Mesodermal cell (in vitro differentiated cells): ENCODE measurements at regions not wholly inside any gene's neighbourhood (a gene's known extent, or its start where the extent isn't known, plus 50 kb on each side); places are given as distances from the start of the nearest gene placed in this dataset.

Source experiments
- H3K27ac ChIP-seq: 2 replicates; pipeline ENCODE4 v1.7.0; 2013; ENCODE audit warnings: mild to moderate bottlenecking, low read depth, low read length, moderate library complexity; ENCODE audit not compliant: severe bottlenecking
- H3K36me3 ChIP-seq: 2 replicates; pipeline ENCODE4 v1.7.1; 2013; ENCODE audit warnings: mild to moderate bottlenecking, low read length, moderate library complexity; ENCODE audit not compliant: control insufficient read depth, insufficient read depth
- H3K4me1 ChIP-seq: one replicate; pipeline ENCODE4 v1.7.1; 2013; ENCODE audit warnings: mild to moderate bottlenecking, low read length; ENCODE audit not compliant: insufficient read depth, control insufficient read depth, poor library complexity, severe bottlenecking
- H3K4me3 ChIP-seq: 2 replicates; pipeline ENCODE4 v1.7.0; 2013; ENCODE audit warnings: low read length, control low read depth, mild to moderate bottlenecking; ENCODE audit not compliant: insufficient read depth, poor library complexity, severe bottlenecking; ENCODE audit errors: extremely low read depth
- H3K9me3 ChIP-seq: 2 replicates; pipeline ENCODE4 v1.7.1; 2013; ENCODE audit warnings: mild to moderate bottlenecking, low read length, moderate library complexity; ENCODE audit not compliant: control insufficient read depth
- WGBS, 2 experiments: methylation state at CpG; one replicate each; pipeline ENCODE4 v1.1.5; 2013; ENCODE audit warnings: missing lambda C conversion rate in 2 of 2; ENCODE audit not compliant: insufficient coverage in 2 of 2; 5-methylcytosine and 5-hydroxymethylcytosine counted together

DNA sequence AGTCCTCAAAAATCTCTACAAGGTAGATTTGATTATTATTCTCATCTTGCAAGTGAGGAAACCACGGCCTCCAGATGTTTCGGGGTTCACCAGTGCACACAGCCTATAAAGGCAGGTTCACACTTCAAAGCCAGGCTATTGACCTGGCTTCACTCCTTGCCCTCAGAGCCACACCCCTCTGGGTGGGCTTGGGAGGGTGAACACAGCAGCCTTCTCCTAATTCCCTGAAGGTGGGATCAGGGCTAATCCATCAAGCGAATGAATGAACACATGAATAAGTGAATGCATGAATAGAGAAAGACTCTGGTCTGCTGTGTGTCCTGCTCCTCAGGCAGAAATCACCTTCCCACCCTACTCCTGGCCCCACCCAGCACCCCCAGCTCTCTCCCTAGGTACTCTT, 139.0 kb downstream of the CYLD start:
- no peaks in the 10 kb centered on the region for H3K9me3 ChIP-seq

DNA sequence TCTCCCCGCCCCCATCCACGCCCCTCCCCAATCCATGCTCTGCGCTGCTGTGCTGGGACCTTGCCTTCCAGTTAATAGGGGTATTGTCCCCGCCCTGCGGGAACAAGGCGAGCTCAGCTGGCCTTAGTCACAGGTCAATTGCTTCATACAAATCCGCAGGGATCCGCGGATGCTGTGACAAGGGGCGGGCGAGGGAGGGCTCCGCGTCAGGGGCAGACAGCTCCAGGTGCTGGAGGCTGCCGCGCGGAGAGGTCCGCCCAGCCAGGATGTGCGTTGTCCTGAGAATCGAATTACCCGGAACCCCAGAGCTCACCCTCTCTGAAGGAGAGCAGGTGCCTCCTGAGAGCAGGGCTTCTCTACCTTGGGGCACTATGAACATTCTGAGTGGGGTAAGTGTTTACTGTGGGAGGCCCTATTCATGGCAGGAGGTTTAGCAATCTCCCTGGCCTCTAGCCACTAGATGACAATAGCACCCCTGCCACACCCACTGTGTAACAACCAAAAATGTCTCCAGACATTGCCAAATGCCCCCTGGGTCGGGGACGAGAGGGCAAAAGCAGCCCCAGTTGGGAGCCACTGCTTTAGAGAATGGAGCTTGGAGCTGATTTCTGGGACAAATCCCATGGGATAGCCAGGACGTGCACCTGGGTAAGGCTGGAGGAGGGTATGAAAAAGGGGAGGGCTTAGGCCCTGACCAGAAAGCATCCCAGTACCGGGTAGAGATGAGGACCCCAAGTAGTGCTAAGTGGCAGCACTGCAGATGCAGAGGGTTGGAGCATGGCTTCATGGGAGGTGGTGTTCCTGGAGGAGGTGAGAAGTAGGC, 138.2 kb downstream of the CYLD start:
- 25 to 27% methylated on average over 18 to 23 of the region's 24 CpGs for WGBS, 2 experiments
- no peak overlapping the region for H3K4me3 ChIP-seq
- H3K4me1 ChIP-seq, result no peaks in the 10 kb centered on the region
- H3K27ac ChIP-seq, result no peak overlapping the region
- H3K9me3 ChIP-seq, result no peaks in the 10 kb centered on the region
- no peaks in the 10 kb centered on the region for H3K36me3 ChIP-seq

More for the DNA sequence above, 139.0 kb downstream of the CYLD start:
- 100% methylated on average over 2 of the region's 3 CpGs; no CpG with 5 or more reads in 1 of the 2 experiments for WGBS, 2 experiments
- Histone ChIP-seq H3K4me1 (no peaks in the 10 kb centered on the region), H3K4me3 (no peak overlapping the region), H3K36me3 (no peaks in the 10 kb centered on the region), H3K27ac (no peak overlapping the region)

DNA sequence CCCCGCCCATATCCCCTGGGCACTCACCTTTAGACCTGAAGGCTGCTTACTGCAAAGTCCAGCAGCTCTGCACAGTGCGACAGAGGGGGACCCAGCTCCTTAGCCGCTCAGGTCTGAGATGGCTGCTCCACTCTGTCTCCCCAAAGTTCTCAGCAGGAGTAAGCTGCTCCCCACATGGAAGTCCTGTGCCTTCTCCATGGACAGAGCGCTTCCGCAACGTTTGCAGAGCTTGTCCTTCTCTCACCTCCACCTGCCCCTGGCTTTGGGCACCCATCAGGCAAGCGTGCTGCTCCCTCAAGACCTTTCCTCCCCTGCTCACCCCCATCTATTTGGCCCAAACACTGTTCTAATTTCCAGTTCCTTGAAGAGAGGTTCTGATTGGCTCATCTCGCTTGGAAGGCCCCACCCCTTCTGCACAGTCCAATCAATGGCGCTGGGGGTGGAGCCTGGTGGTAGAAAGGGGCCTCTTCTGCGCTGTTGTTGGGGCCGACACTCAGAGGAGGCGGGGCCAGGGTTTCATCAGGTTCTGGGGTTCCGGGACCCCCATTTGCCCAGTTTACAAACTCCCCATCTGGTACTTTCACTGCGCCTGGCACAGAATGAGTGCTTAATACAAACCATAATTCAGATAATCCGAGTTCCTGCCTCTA, 137.2 kb downstream of the CYLD start:
- Histone ChIP-seq H3K36me3 (no peaks in the 10 kb centered on the region), H3K4me1 (no peaks in the 10 kb centered on the region), H3K4me3 (no peak overlapping the region), H3K9me3 (no peaks in the 10 kb centered on the region), H3K27ac (no peak overlapping the region)
- 88 to 89% methylated on average over 12 to 13 of the region's 15 CpGs for WGBS, 2 experiments

DNA sequence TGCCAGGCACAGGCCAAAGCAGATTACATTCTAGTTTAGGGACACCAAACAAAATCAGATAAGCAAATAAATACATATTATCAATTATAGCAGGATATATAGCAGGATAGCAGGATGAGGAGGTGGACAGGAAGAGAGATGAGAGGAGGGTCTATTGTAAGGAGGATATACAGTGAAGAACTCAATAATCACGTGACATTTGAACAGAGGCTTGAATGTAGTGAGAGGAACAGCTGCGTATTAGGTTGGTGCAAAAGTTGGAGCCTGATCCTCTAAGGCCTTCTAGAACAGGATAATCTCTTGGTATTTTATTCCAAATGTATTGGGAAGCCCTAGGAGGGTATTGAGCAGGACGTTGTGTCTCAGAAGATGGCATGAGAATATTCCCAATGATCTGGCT, 136.7 kb downstream of the CYLD start:
- no peak overlapping the region for H3K4me3 ChIP-seq
- no peaks in the 10 kb centered on the region for H3K9me3 ChIP-seq
- H3K4me1 ChIP-seq, result no peaks in the 10 kb centered on the region
- no peaks in the 10 kb centered on the region for H3K36me3 ChIP-seq
- no peak overlapping the region for H3K27ac ChIP-seq
- 68 to 71% methylated on average over 2 to 3 of the region's 3 CpGs for WGBS, 2 experiments

DNA sequence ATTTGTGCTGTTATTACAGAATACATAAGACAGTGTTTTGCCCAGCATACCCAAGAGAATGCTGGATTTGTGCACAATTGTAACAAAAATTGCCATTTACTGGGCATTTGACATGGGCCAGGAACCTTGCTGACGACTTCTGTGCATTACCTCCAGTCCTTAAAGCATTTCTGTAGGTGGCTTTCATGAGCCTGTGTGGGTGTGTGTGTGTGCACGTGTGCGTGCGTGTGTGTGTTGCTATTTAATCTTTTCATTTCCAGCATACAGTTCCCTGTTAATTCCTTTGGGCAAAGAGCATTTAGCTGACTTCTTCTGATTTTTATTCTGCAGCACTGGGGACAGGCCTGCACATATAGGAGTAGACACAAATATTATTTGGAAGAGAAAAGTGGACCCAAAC, 134.4 kb downstream of the CYLD start:
- H3K27ac ChIP-seq, result no peak overlapping the region
- no peaks in the 10 kb centered on the region for H3K36me3 ChIP-seq
- H3K9me3 ChIP-seq, result no peaks in the 10 kb centered on the region
- WGBS, 2 experiments, result 88% methylated on average over 1 of the region's 4 CpGs; no CpG with 5 or more reads in 1 of the 2 experiments
- H3K4me1 ChIP-seq, result no peaks in the 10 kb centered on the region
- H3K4me3 ChIP-seq, result no peak overlapping the region

DNA sequence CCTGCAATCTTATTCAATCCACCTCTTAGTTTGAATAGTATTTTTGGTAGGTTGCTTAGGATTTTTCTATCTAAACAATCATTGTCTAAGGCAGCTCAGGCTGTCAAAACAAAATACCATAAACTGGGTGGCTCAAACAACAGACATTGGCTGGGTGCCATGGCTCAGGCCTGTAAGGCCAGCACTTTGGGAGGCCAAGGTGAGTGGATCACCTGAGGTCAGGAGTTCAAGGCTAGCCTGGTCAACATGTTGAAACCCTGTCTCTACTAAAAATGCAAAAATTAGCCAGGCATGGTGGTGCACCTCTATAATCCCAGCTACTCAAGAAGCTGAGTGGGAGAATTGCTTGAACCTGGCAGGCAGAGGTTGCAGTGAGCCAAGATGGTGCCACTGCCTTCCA, 126.7 kb downstream of the CYLD start:
- Histone ChIP-seq H3K27ac (no peak overlapping the region), H3K9me3 (no peaks in the 10 kb centered on the region), H3K4me3 (no peak overlapping the region), H3K4me1 (no peaks in the 10 kb centered on the region), H3K36me3 (no peaks in the 10 kb centered on the region)

DNA sequence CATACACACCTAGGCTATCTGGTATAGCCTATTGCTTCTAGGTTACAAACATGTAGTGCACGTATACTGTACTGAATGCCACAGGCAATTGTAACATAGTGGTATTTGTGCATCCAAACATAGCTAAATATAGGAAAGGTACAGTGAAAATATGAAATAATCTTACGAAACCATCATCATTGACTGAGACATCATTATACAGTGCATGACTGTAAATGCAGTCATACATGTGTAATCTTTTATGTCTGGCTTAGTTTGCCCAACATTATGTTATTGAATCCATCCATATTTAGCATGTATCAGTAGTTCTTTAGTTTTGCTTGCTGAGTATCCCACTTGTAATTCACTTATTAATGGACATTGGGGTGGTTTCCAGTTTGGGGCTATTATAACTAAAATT, 124.9 kb downstream of the CYLD start:
- WGBS, 2 experiments, result 80% methylated on average over 1 of the region's 2 CpGs; no CpG with 5 or more reads in 1 of the 2 experiments

DNA sequence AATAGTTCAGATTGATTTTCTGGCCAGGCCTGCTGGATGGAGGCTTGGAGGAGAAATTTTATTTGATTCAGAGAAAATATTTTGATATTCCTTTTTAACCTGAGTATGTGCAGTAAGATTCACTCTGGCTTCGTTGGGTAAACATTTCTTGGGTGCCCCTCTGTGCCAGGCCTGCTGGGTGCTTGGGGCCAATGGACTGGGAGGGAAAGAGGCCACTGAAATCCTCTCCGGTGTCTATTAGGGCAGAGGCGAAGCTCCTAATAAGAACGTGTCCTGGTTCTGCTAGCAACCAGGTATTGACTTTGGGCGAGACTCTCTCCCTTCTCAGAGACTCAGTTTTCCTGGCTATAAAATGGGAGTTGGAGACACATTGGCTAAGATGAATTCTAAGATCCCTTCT, 122.5 kb downstream of the CYLD start:
- Histone ChIP-seq H3K4me3 (no peak overlapping the region), H3K36me3 (no peaks in the 10 kb centered on the region), H3K9me3 (no peaks in the 10 kb centered on the region), H3K4me1 (peaks cover 12% of the 10 kb centered on the region), H3K27ac (no peak overlapping the region)
- 92 to 95% methylated on average over 4 to 5 of the region's 5 CpGs for WGBS, 2 experiments

More for the DNA sequence above, 124.9 kb downstream of the CYLD start:
- Histone ChIP-seq H3K4me1 (peaks cover 4% of the 10 kb centered on the region), H3K36me3 (no peaks in the 10 kb centered on the region), H3K4me3 (no peak overlapping the region), H3K9me3 (no peaks in the 10 kb centered on the region), H3K27ac (no peak overlapping the region)

DNA sequence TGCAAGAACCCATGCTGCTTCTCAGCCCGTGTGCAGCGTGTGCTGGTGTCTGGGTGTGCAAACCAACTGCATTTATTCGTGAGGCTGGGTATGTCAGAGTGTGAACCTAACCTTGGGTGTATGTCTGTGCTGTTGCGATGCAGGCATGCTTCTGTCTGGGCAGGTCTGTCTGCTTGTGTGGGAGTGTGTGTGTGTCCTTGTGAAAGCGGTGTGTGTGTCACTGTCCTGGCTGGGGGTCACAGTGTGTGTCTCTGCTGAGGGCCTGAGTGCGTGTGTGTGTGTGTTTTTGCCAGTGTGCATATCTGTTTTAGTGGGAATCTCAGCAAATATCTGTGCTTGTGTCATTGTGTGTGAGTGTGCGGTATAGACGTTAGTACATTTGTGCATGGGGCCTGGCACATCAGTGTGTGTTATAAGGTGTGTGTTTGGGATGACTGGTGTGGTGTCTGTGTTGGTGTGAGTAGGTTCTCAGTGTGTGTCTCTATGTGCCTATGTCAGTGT, 121.8 kb downstream of the CYLD start:
- H3K4me3 ChIP-seq, result no peak overlapping the region
- WGBS, 2 experiments, result 89 to 94% methylated on average over 5 to 7 of the region's 8 CpGs
- no peaks in the 10 kb centered on the region for H3K9me3 ChIP-seq
- no peaks in the 10 kb centered on the region for H3K36me3 ChIP-seq
- peaks cover 12% of the 10 kb centered on the region for H3K4me1 ChIP-seq
- no peak overlapping the region for H3K27ac ChIP-seq

DNA sequence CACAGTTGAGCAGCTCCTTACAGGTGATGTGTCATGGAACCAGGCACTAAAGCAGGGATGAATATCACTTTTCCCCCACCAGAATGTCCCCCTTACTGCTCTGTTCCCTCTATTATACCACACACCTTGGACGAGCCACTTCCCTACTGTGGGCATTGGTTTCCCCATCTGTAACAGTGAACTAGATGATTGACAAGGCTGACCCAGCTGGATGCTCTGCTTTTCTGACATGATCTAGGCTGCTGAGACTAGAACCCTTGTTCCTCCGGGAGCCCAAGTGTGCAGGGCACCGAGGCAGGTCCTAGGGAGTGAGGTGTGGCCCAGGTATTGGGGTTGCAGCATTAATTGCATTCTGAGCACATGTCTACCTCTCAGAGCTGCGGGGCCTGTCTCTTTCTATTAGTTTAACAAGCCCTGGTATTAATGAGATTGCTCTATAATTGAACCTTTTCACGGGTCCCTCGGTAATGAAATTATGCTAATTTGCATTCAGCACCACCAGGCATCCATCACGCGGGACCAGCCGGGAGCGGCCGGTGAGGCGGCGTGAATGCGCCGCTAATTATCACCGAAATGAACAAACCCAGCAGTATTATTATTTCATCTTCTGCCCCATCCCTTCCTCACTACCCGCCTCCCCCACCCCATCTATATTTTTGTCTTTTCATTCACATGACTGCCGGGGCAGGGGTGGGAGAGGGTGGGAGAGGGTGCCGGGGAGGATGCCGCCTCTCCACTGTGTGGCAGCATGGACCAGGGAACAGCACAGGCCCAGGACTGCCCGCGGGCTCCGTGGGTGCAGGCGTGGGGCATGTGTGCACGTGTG, 121.1 kb downstream of the CYLD start:
- no peak overlapping the region for H3K4me3 ChIP-seq
- H3K9me3 ChIP-seq, result no peaks in the 10 kb centered on the region
- 88 to 89% methylated on average over 20 to 23 of the region's 25 CpGs for WGBS, 2 experiments
- peaks cover 12% of the 10 kb centered on the region for H3K4me1 ChIP-seq
- no peaks in the 10 kb centered on the region for H3K36me3 ChIP-seq
- no peak overlapping the region for H3K27ac ChIP-seq
